CD4-positive, alpha-beta T cell (primary cell): ENCODE measurements at regions not wholly inside any gene's neighbourhood (a gene's known extent, or its start where the extent isn't known, plus 50 kb on each side); places are given as distances from the start of the nearest gene placed in this dataset.

Source experiments
- ATAC-seq: fragments of 200-7000 bp; cut with Tn5 transposase; one replicate; pipeline ENCODE4 v1.10.0; 2022; ENCODE audit warnings: mild to moderate bottlenecking; ENCODE audit not compliant: poor library complexity
- CTCF ChIA-PET: fragments of 350-600 bp; sonication (Branson Sonifier 250); formaldehyde crosslinking; loops from one replicate; lab custom pipeline; 2021; ENCODE audit warnings: antibody characterized with exemption, inconsistent platforms; lab: Charles Lee
- POLR2A ChIA-PET: fragments of 350-600 bp; sonication (Branson Sonifier 250); formaldehyde crosslinking; loops from one replicate; lab custom pipeline; 2021; ENCODE audit warnings: antibody characterized with exemption, inconsistent platforms; lab: Charles Lee
- DNase-seq, 14 experiments: peaks; one replicate each; pipeline ENCODE4 v3.0.0-alpha.2; 2013 to 2020; ENCODE audit warnings: mixed read lengths in 2 of 14
- H3K27ac ChIP-seq, 2 donors: one replicate each; pipeline versions ENCODE4 v1.5.1 to v1.7.0; 2013; ENCODE audit warnings: low read length in 2 of 2, low read depth in 1 of 2, mild to moderate bottlenecking in 1 of 2
- H3K27me3 ChIP-seq, 2 experiments: 1 replicate in 1 of 2; 2 replicates in 1 of 2; pipeline versions ENCODE4 v1.6.1 to v1.7.0; 2013; ENCODE audit warnings: low read length in 2 of 2, control low read depth in 1 of 2, mild to moderate bottlenecking in 1 of 2, moderate library complexity in 1 of 2; ENCODE audit not compliant: insufficient read depth in 2 of 2, control insufficient read depth in 1 of 2
- H3K36me3 ChIP-seq: one replicate; pipeline ENCODE4 v1.6.1; 2013; ENCODE audit warnings: low read length, control low read depth; ENCODE audit not compliant: insufficient read depth
- H3K4me1 ChIP-seq: one replicate; pipeline ENCODE4 v1.6.1; 2013; ENCODE audit warnings: low read length, control low read depth; ENCODE audit not compliant: insufficient read depth
- H3K4me3 ChIP-seq: one replicate; pipeline ENCODE4 v1.5.1; 2013; ENCODE audit warnings: mild to moderate bottlenecking, low read length, moderate library complexity
- H3K9me3 ChIP-seq, 2 experiments: 1 replicate in 1 of 2; 2 replicates in 1 of 2; pipeline versions ENCODE4 v1.6.1 to v1.7.0; 2013; ENCODE audit warnings: low read length in 2 of 2, mild to moderate bottlenecking in 2 of 2, control low read depth in 1 of 2, moderate library complexity in 1 of 2; ENCODE audit not compliant: control insufficient read depth in 1 of 2, insufficient read depth in 1 of 2
- H3K27ac Mint-ChIP-seq: one replicate; pipeline ENCODE4 v1.8.0; 2020; ENCODE audit warnings: mixed read lengths
- H3K27me3 Mint-ChIP-seq: one replicate; pipeline ENCODE4 v1.8.0; 2021; ENCODE audit warnings: mixed read lengths
- H3K36me3 Mint-ChIP-seq: one replicate; pipeline ENCODE4 v1.8.0; 2021; ENCODE audit warnings: low read depth, mixed read lengths
- H3K4me1 Mint-ChIP-seq: one replicate; pipeline ENCODE4 v1.8.0; 2021; ENCODE audit warnings: low read depth, mixed read lengths
- H3K4me3 Mint-ChIP-seq: one replicate; pipeline ENCODE4 v1.8.0; 2020; ENCODE audit warnings: mild to moderate bottlenecking, mixed read lengths
- H3K9me3 Mint-ChIP-seq: one replicate; pipeline ENCODE4 v1.8.0; 2020; ENCODE audit warnings: mixed read lengths
- intact Hi-C, 2 experiments: fragments of 100-400 bp; cut with DNase I in 1 of 2; cut with micrococcal nuclease in 1 of 2; formaldehyde crosslinking; loops; one replicate each; pipeline versions ENCODE4 v1.15.1 to v1.9.0; 2023 to 2025; cut with DNase I, micrococcal nuclease
- TF ChIP-seq, protein P1 (sequence below): fragments of 200-600 bp; IDR thresholded peaks from one replicate; pipeline ENCODE4 v1.8.0; 2022; ENCODE audit warnings: antibody characterized with exemption, mild to moderate bottlenecking

DNA sequence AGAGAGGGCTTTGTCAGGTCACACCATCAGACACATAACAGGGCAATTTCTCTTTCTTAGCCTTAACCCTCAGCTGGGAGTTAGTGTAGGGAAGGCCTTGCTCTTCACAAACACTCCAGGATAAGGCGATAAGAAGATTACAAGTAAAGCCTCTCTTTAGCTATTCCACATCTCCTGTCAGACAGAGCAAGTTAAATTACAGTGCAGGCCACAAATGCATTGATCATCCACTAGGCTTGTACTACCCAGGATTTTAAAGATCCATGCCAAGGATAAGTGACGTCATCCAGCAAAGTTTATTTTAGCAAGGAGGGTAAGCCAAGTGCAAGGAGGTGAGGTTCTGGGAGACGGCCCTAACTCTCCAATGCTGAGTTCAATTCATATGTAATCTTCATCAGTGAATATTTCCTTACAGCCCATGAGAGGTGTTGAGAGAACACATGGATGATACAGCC, 890.6 kb upstream of the NR2F2 start:
- Mint-ChIP-seq H3K27ac (no peak overlapping the region), H3K9me3 (peaks cover 3% of the 10 kb centered on the region), H3K4me1 (peaks cover 4% of the 10 kb centered on the region), H3K4me3 (no peak overlapping the region), H3K36me3 (no peaks in the 10 kb centered on the region), H3K27me3 (no peaks in the 10 kb centered on the region)
- no peak for ATAC-seq
- Histone ChIP-seq H3K27me3 (no peaks in the 10 kb centered on the region), H3K27ac (no peak overlapping the region), H3K4me3 (no peak overlapping the region), H3K36me3 (no peaks in the 10 kb centered on the region), H3K9me3 (no peaks in the 10 kb centered on the region), H3K4me1 (no peaks in the 10 kb centered on the region)
- ChIA-PET POLR2A (no interaction called here), CTCF (no interaction called here)
- TF ChIP-seq, protein P1, sequence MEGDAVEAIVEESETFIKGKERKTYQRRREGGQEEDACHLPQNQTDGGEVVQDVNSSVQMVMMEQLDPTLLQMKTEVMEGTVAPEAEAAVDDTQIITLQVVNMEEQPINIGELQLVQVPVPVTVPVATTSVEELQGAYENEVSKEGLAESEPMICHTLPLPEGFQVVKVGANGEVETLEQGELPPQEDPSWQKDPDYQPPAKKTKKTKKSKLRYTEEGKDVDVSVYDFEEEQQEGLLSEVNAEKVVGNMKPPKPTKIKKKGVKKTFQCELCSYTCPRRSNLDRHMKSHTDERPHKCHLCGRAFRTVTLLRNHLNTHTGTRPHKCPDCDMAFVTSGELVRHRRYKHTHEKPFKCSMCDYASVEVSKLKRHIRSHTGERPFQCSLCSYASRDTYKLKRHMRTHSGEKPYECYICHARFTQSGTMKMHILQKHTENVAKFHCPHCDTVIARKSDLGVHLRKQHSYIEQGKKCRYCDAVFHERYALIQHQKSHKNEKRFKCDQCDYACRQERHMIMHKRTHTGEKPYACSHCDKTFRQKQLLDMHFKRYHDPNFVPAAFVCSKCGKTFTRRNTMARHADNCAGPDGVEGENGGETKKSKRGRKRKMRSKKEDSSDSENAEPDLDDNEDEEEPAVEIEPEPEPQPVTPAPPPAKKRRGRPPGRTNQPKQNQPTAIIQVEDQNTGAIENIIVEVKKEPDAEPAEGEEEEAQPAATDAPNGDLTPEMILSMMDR, result no peak
- DNase-seq, result no peak
- intact Hi-C loops, result no loop called here

DNA sequence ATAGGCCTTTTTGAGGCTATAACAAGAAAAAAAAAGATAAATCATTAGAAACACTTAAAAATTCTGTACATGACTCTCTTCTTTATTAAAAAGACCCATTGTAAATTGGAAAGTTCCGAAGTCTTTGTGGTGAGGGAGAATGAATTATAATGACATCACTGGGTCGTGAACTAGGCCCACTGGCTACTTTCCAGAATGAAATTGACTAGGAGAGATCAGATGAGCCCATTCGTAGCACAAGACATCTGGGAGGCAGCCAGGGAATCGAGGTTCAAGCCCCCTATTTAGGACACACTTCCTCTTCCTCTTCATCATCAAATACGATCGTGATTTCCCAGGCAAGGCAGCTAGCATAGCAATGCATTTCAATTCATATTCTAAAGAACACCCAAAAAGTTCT, 889.8 kb upstream of the NR2F2 start:
- intact Hi-C loops, result no loop called here
- Mint-ChIP-seq H3K9me3 (peaks cover 3% of the 10 kb centered on the region), H3K27ac (no peak overlapping the region), H3K4me1 (peaks cover 11% of the 10 kb centered on the region), H3K36me3 (no peaks in the 10 kb centered on the region), H3K27me3 (no peaks in the 10 kb centered on the region), H3K4me3 (no peak overlapping the region)
- Histone ChIP-seq H3K27ac (no peak overlapping the region), H3K9me3 (no peaks in the 10 kb centered on the region), H3K36me3 (no peaks in the 10 kb centered on the region), H3K27me3 (no peaks in the 10 kb centered on the region), H3K4me1 (no peaks in the 10 kb centered on the region), H3K4me3 (no peak overlapping the region)
- ATAC-seq, result no peak
- TF ChIP-seq, protein P1, result no peak
- ChIA-PET POLR2A (no interaction called here), CTCF (no interaction called here)
- no peak for DNase-seq

GRCh38 chr15:95442107-95442719, 888.3 kb upstream of the NR2F2 start:
- Mint-ChIP-seq H3K27me3 (no peaks in the 10 kb centered on the region), H3K4me3 (no peak overlapping the region), H3K36me3 (no peaks in the 10 kb centered on the region), H3K9me3 (peaks cover 3% of the 10 kb centered on the region), H3K4me1 (peaks cover 24% of the 10 kb centered on the region), H3K27ac (no peak overlapping the region)
- no peak overlapping the region for H3K27ac ChIP-seq
- DNase-seq (no peak), ATAC-seq (no peak)
- H3K27me3 ChIP-seq, result no peaks in the 10 kb centered on the region
- TF ChIP-seq, protein P1, result no peak
- H3K9me3 ChIP-seq, result peaks cover 0 to 3% of the 10 kb centered on the region in 2 experiments
- no peaks in the 10 kb centered on the region for H3K36me3 ChIP-seq
- no peak overlapping the region for H3K4me3 ChIP-seq
- CTCF ChIA-PET, result no interaction called here
- POLR2A ChIA-PET, result no interaction called here
- peaks cover 8% of the 10 kb centered on the region for H3K4me1 ChIP-seq
- intact Hi-C loops, result no loop called here
